HG02973 (cell line): ENCODE measurements at regions not wholly inside any gene's neighbourhood (a gene's known extent, or its start where the extent isn't known, plus 50 kb on each side); places are given as distances from the start of the nearest gene placed in this dataset.

Experiments used
- ATAC-seq: cut with Tn5 transposase; IDR thresholded peaks from one replicate; pipeline ENCODE4 v1.9.1; 2021; ENCODE audit warnings: moderate library complexity; ENCODE audit not compliant: unreplicated experiment

- no peak for ATAC-seq
These were observed 212.4 kb upstream of the STK17B start for GRCh38 chr2:196383799-196384198.

GRCh38 chr2:196384729-196385128 lies 213.4 kb upstream of the STK17B start:
- ATAC-seq: no peak

- no peak for ATAC-seq
These were observed 218.3 kb upstream of the STK17B start for GRCh38 chr2:196389670-196390069.

- ATAC-seq: no peak
These were observed 219.1 kb upstream of the STK17B start for GRCh38 chr2:196390243-196391148.

GRCh38 chr2:196391149-196391479 lies 219.7 kb upstream of the STK17B start:
- ATAC-seq: no peak

- no peak for ATAC-seq
These were observed 227.7 kb upstream of the STK17B start for GRCh38 chr2:196399096-196399495.

- no peak for ATAC-seq
These were observed 228.6 kb upstream of the STK17B start for GRCh38 chr2:196399722-196400691.

GRCh38 chr2:196403471-196403870 lies 232.1 kb upstream of the STK17B start:
- ATAC-seq: no peak

GRCh38 chr2:196404276-196404675 lies 232.9 kb upstream of the STK17B start:
- ATAC-seq: no peak

GRCh38 chr2:196407675-196408264 lies 231.7 kb upstream of the CCDC150 start:
- ATAC-seq: no peak

- ATAC-seq: no peak
These were observed 230.1 kb upstream of the CCDC150 start for GRCh38 chr2:196409376-196409775.

- ATAC-seq: no peak
These were observed 229.5 kb upstream of the CCDC150 start for GRCh38 chr2:196410008-196410407.

- peak; percentile 78 for ATAC-seq
These were observed 225.7 kb upstream of the CCDC150 start for GRCh38 chr2:196413821-196414274.

GRCh38 chr2:196415384-196415783 lies 224.1 kb upstream of the CCDC150 start:
- ATAC-seq: peak; percentile 68

- ATAC-seq: no peak
These were observed 219.4 kb upstream of the CCDC150 start for GRCh38 chr2:196420143-196420542.

GRCh38 chr2:196421880-196422279 lies 217.6 kb upstream of the CCDC150 start:
- no peak for ATAC-seq

GRCh38 chr2:196422361-196422760 lies 217.2 kb upstream of the CCDC150 start:
- no peak for ATAC-seq

- ATAC-seq: no peak
These were observed 213.4 kb upstream of the CCDC150 start for GRCh38 chr2:196426122-196426521.

GRCh38 chr2:196427986-196428634 lies 211.4 kb upstream of the CCDC150 start:
- no peak for ATAC-seq

- no peak for ATAC-seq
These were observed 208.4 kb upstream of the CCDC150 start for GRCh38 chr2:196431076-196431475.

GRCh38 chr2:196431957-196432356 lies 207.6 kb upstream of the CCDC150 start:
- no peak for ATAC-seq
